ENCODE measurements at regions not wholly inside any gene's neighbourhood (a gene's known extent, or its start where the extent isn't known, plus 50 kb on each side); places are given as distances from the start of the nearest gene placed in this dataset.

GRCh38 chr4:154035341-154035740, 246.5 kb upstream of the SFRP2 start:
- Histone ChIP-seq H4K20me1 (ENCODE audit: control insufficient read depth, insufficient read depth, insufficient read length) (no peaks in the 10 kb centered on the region), H3K9me3 (ENCODE audit: control insufficient read depth, low read depth, low read length) (no peaks in the 10 kb centered on the region), H4K91ac (ENCODE audit: insufficient read length, low read depth, low read length) (no peak overlapping the region), H4K5ac (ENCODE audit: insufficient read length, low read depth, low read length) (no peak overlapping the region), H3K14ac (ENCODE audit: insufficient read depth, low read length) (no peak overlapping the region), H2BK5ac (ENCODE audit: insufficient read length, low read length) (no peak overlapping the region), H4K8ac (replicated peaks; ENCODE audit: insufficient read length, low read depth, low read length) (no peak overlapping the region), H3K9ac (ENCODE audit: extremely low read depth, insufficient read length, low read length) (no peak overlapping the region), H3K18ac (ENCODE audit: insufficient read length, low read depth, low read length) (no peak overlapping the region), H2BK20ac (ENCODE audit: low read depth, low read length, poor library complexity, severe bottlenecking) (no peak overlapping the region), H2AK5ac (ENCODE audit: insufficient read length, low read length) (no peak overlapping the region), H3K79me2 (ENCODE audit: insufficient read depth, low read length) (no peaks in the 10 kb centered on the region), H3K23ac (ENCODE audit: insufficient read length, low read depth, low read length) (no peak overlapping the region), H2AFZ (ENCODE audit: low read length) (no peak overlapping the region), H3K4me1 (ENCODE audit: insufficient read depth, low read length) (peaks cover 5% of the 10 kb centered on the region), H3K4ac (ENCODE audit: low read depth, low read length) (no peak overlapping the region), H3K4me2 (ENCODE audit: insufficient read depth, insufficient read length, low read length) (no peak overlapping the region), H2BK12ac (ENCODE audit: insufficient read length, low read depth, low read length) (no peak overlapping the region), H3K79me1 (ENCODE audit: insufficient read depth, low read depth, low read length, poor library complexity, severe bottlenecking) (no peaks in the 10 kb centered on the region), H3T11ph (ENCODE audit: low read length) (no peak overlapping the region), H3K23me2 (ENCODE audit: insufficient read length, low read depth, low read length, poor library complexity, severe bottlenecking) (no peaks in the 10 kb centered on the region), H3K27me3 (ENCODE audit: insufficient read depth, low read length) (no peaks in the 10 kb centered on the region), H3K27ac (ENCODE audit: insufficient read length, low read depth, low read length) (no peak overlapping the region), H2BK120ac (ENCODE audit: low read depth, low read length, poor library complexity, severe bottlenecking) (no peak overlapping the region), H2BK15ac (ENCODE audit: low read depth, low read length) (no peak overlapping the region), H3K56ac (ENCODE audit: insufficient read length, low read depth, low read length) (no peak overlapping the region)
- no CpG with 5 or more reads among the region's 1 CpG for WGBS (ENCODE audit: extremely low coverage, insufficient read length, low lambda C conversion rate)
- no peaks in the 10 kb centered on the region for H3K27me3 Mint-ChIP-seq (ENCODE audit: low read depth)
- TF ChIP-seq CTCF (conservative IDR thresholded peaks at IDR 0.05) = no peak
- peaks cover 10 to 13% of the 10 kb centered on the region in 2 experiments; a peak in 4 of 5 replicates for H3K9me3 Mint-ChIP-seq
- H3K4me1 Mint-ChIP-seq = peaks cover 6 to 7% of the 10 kb centered on the region in 2 experiments
- H3K27ac Mint-ChIP-seq = no peak overlapping the region
- H3K4me3 Mint-ChIP-seq = no peak overlapping the region
- H3K36me3 Mint-ChIP-seq (ENCODE audit: insufficient read depth in 1 of 3, low read depth in 3 of 3) = peaks cover 7 to 9% (median 8%) of the 10 kb centered on the region in 3 experiments
- no peak for DNase-seq

Measured in H9 (cell line).